ENCODE measurements at regions not wholly inside any gene's neighbourhood (a gene's known extent, or its start where the extent isn't known, plus 50 kb on each side); places are given as distances from the start of the nearest gene placed in this dataset.
A peak's percentile ranks its signal among the peaks of the same experiment; 100 is the strongest.
"Not testable (repeated sequence)": the region's sequence is repeated elsewhere in the genome, so short reads cannot be mapped to it uniquely, and the experiment has no call there.

- DNase-seq (ENCODE audit: low read depth): peak; percentile 29
- no peak for TF ChIP-seq CTCF (IDR thresholded peaks at IDR 0.05; ENCODE audit: insufficient read depth, low read depth, low read length)
- H3K4me3 ChIP-seq (ENCODE audit: low read depth, low read length): no peak overlapping the region
Measured at GRCh38 chr4:188783175-188783574, 643.9 kb downstream of the TRIML1 start.

GRCh38 chr4:188783606-188784160 lies 644.4 kb downstream of the TRIML1 start:
- no peak for DNase-seq (ENCODE audit: low read depth)
- no peak for TF ChIP-seq CTCF (IDR thresholded peaks at IDR 0.05; ENCODE audit: insufficient read depth, low read depth, low read length)

GRCh38 chr4:188796600-188796999 lies 657.4 kb downstream of the TRIML1 start:
- DNase-seq (ENCODE audit: low read depth); H3K4me3 ChIP-seq (ENCODE audit: low read depth, low read length): not testable (repeated sequence)

More at GRCh38 chr4:188783606-188784160, 644.4 kb downstream of the TRIML1 start:
- H3K4me3 ChIP-seq (ENCODE audit: low read depth, low read length): no peak overlapping the region

- not testable (repeated sequence) for H3K4me3 ChIP-seq (ENCODE audit: low read depth, low read length); DNase-seq (ENCODE audit: low read depth)
Measured at GRCh38 chr4:188797011-188797410, 657.8 kb downstream of the TRIML1 start.

GRCh38 chr4:188804861-188805260 lies 665.6 kb downstream of the TRIML1 start:
- TF ChIP-seq CTCF (IDR thresholded peaks at IDR 0.05; ENCODE audit: insufficient read depth, low read depth, low read length): no peak
- no peak overlapping the region for H3K4me3 ChIP-seq (ENCODE audit: low read depth, low read length)
- DNase-seq (ENCODE audit: low read depth): no peak

GRCh38 chr4:188811121-188811520 lies 671.9 kb downstream of the TRIML1 start:
- DNase-seq (ENCODE audit: low read depth): no peak
- H3K4me3 ChIP-seq (ENCODE audit: low read depth, low read length): no peak overlapping the region

GRCh38 chr4:188812644-188813043 lies 673.4 kb downstream of the TRIML1 start:
- DNase-seq (ENCODE audit: low read depth): no peak
- H3K4me3 ChIP-seq (ENCODE audit: low read depth, low read length): no peak overlapping the region
- no peak for TF ChIP-seq CTCF (IDR thresholded peaks at IDR 0.05; ENCODE audit: insufficient read depth, low read depth, low read length)

More at GRCh38 chr4:188811121-188811520, 671.9 kb downstream of the TRIML1 start:
- TF ChIP-seq CTCF (IDR thresholded peaks at IDR 0.05; ENCODE audit: insufficient read depth, low read depth, low read length): no peak

GRCh38 chr4:188818300-188818699 lies 679.1 kb downstream of the TRIML1 start:
- DNase-seq (ENCODE audit: low read depth): no peak
- no peak for TF ChIP-seq CTCF (IDR thresholded peaks at IDR 0.05; ENCODE audit: insufficient read depth, low read depth, low read length)
- H3K4me3 ChIP-seq (ENCODE audit: low read depth, low read length): no peak overlapping the region
